Activated CD8-positive, alpha-beta T cell treated with anti-CD3 and anti-CD28 coated beads for 36 hours (primary cell): ENCODE measurements at regions not wholly inside any gene's neighbourhood (a gene's known extent, or its start where the extent isn't known, plus 50 kb on each side); places are given as distances from the start of the nearest gene placed in this dataset.
A peak's percentile ranks its signal among the peaks of the same experiment; 100 is the strongest.

Source experiments
- ATAC-seq: fragments of 200-7000 bp; cut with Tn5 transposase; one replicate; pipeline ENCODE4 v1.10.0; 2021; ENCODE audit warnings: mild to moderate bottlenecking, moderate library complexity
- CTCF ChIA-PET: fragments of 350-600 bp; sonication (Branson Sonifier 250); formaldehyde crosslinking; loops from one replicate; lab custom pipeline; 2021; ENCODE audit warnings: antibody characterized with exemption; lab: Charles Lee
- POLR2A ChIA-PET: fragments of 350-600 bp; sonication (Branson Sonifier 250); formaldehyde crosslinking; loops from one replicate; lab custom pipeline; 2021; ENCODE audit warnings: antibody characterized with exemption; lab: Charles Lee
- DNase-seq: peaks from one replicate; pipeline ENCODE4 v3.0.0-alpha.2; 2020
- H3K27ac Mint-ChIP-seq: one replicate; pipeline ENCODE4 v1.8.0; 2021; ENCODE audit warnings: mild to moderate bottlenecking, mixed read lengths
- H3K27me3 Mint-ChIP-seq: one replicate; pipeline ENCODE4 v1.8.0; 2021; ENCODE audit warnings: mixed read lengths
- H3K36me3 Mint-ChIP-seq: one replicate; pipeline ENCODE4 v1.8.0; 2021; ENCODE audit warnings: low read depth, mixed read lengths
- H3K4me1 Mint-ChIP-seq: one replicate; pipeline ENCODE4 v1.8.0; 2021; ENCODE audit warnings: low read depth, mixed read lengths
- H3K4me3 Mint-ChIP-seq: one replicate; pipeline ENCODE4 v1.8.0; 2021; ENCODE audit warnings: mild to moderate bottlenecking, moderate library complexity, mixed read lengths
- H3K9me3 Mint-ChIP-seq: one replicate; pipeline ENCODE4 v1.8.0; 2021; ENCODE audit warnings: mixed read lengths
- CTCF ChIP-seq: fragments of 200-600 bp; IDR thresholded peaks from one replicate; pipeline ENCODE4 v1.8.0; 2022; ENCODE audit warnings: antibody characterized with exemption, mild to moderate bottlenecking
- intact Hi-C: fragments of 100-400 bp; cut with micrococcal nuclease; formaldehyde crosslinking; loops from one replicate; pipeline ENCODE4 v1.10.0; 2022

- ChIA-PET POLR2A (no interaction called here), CTCF (interaction anchor here (0.8 to 2.1 kb wide), 2 partner anchors 77 to 79 kb away, joined by 3 to 6 read pairs; no protein-coding TSS in a partner anchor)
- intact Hi-C loops = no loop called here
- peak; percentile 71 for ATAC-seq
- Mint-ChIP-seq H3K4me3 (no peak overlapping the region), H3K36me3 (peaks cover 5% of the 10 kb centered on the region), H3K27me3 (peaks cover 33% of the 10 kb centered on the region), H3K27ac (peak overlapping the region; percentile 7), H3K4me1 (peaks cover 13% of the 10 kb centered on the region), H3K9me3 (peaks cover 12% of the 10 kb centered on the region)
- TF ChIP-seq CTCF = no peak
- DNase-seq = peak; percentile 69
These were observed 155.5 kb upstream of the RGS6 start for GRCh38 chr14:71776471-71777360.

GRCh38 chr14:71780075-71780474, 152.2 kb upstream of the RGS6 start:
- CTCF ChIA-PET = interaction anchor here (1.1 to 2.3 kb wide), 2 partner anchors 27 to 74 kb away, joined by 3 to 8 read pairs; no protein-coding TSS in a partner anchor

DNA sequence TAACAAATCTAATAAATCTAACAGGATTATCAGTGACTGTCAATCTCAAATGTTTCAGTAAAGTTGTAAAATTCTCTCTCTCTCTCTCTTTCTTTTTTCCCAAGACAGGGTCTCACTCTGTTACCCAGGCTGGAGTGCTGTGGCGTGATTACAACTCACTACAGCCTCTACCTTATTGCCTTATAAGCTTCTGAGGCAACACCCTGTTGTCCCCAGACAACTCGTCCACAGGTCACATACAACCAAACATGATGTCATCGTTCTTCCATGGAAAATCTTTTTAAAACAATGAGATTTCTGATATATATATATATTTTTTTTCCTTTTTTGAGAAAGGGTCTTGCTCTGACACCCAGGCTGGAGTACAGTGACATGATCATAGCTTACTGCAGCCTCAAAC, 151.4 kb upstream of the RGS6 start:
- ChIA-PET CTCF (interaction anchor here (1.1 to 2.3 kb wide), 2 partner anchors 27 to 74 kb away, joined by 3 to 8 read pairs; no protein-coding TSS in a partner anchor), POLR2A (interaction anchor here (0.6 to 0.7 kb wide), 2 partner anchors 132 to 626 kb away, joined by 3 read pairs; no protein-coding TSS in a partner anchor)
- no peak overlapping the region for H3K4me3 Mint-ChIP-seq
- ATAC-seq = no peak
- H3K27me3 Mint-ChIP-seq = peaks cover 16% of the 10 kb centered on the region
- DNase-seq = no peak
- no peak for TF ChIP-seq CTCF
- no peaks in the 10 kb centered on the region for H3K36me3 Mint-ChIP-seq
- H3K9me3 Mint-ChIP-seq = no peaks in the 10 kb centered on the region
- peaks cover 13% of the 10 kb centered on the region for H3K4me1 Mint-ChIP-seq
- no peak overlapping the region for H3K27ac Mint-ChIP-seq
- intact Hi-C loops = no loop called here

More at GRCh38 chr14:71780075-71780474, 152.2 kb upstream of the RGS6 start:
- no peaks in the 10 kb centered on the region for H3K36me3 Mint-ChIP-seq
- intact Hi-C loops = no loop called here
- peaks cover 23% of the 10 kb centered on the region for H3K27me3 Mint-ChIP-seq
- no peak overlapping the region for H3K27ac Mint-ChIP-seq
- no peak for ATAC-seq
- POLR2A ChIA-PET = interaction anchor here (0.6 kb wide), 1 partner anchor 10 kb away, joined by 3 read pairs; no protein-coding TSS in a partner anchor
- peaks cover 13% of the 10 kb centered on the region for H3K4me1 Mint-ChIP-seq
- TF ChIP-seq CTCF = no peak
- DNase-seq = no peak
- no peak overlapping the region for H3K4me3 Mint-ChIP-seq
- H3K9me3 Mint-ChIP-seq = no peaks in the 10 kb centered on the region

- no peak overlapping the region for H3K4me3 Mint-ChIP-seq
- no peak for DNase-seq
- ChIA-PET POLR2A (no interaction called here), CTCF (no interaction called here)
- H3K27me3 Mint-ChIP-seq = peaks cover 8% of the 10 kb centered on the region
- no peaks in the 10 kb centered on the region for H3K4me1 Mint-ChIP-seq
- no peak overlapping the region for H3K27ac Mint-ChIP-seq
- ATAC-seq = no peak
- no peaks in the 10 kb centered on the region for H3K9me3 Mint-ChIP-seq
- TF ChIP-seq CTCF = no peak
- H3K36me3 Mint-ChIP-seq = no peaks in the 10 kb centered on the region
- intact Hi-C loops = no loop called here
These were observed 149.1 kb upstream of the RGS6 start for GRCh38 chr14:71783088-71783487.

GRCh38 chr14:71783786-71784185, 148.4 kb upstream of the RGS6 start:
- ChIA-PET CTCF (interaction anchor here (1.5 kb wide), 1 partner anchor 15 kb away, joined by 3 read pairs; no protein-coding TSS in a partner anchor), POLR2A (no interaction called here)
- Mint-ChIP-seq H3K27ac (no peak overlapping the region), H3K27me3 (peaks cover 7% of the 10 kb centered on the region), H3K4me1 (no peaks in the 10 kb centered on the region), H3K36me3 (no peaks in the 10 kb centered on the region), H3K4me3 (no peak overlapping the region), H3K9me3 (no peaks in the 10 kb centered on the region)
- no peak for ATAC-seq
- no peak for DNase-seq
- TF ChIP-seq CTCF = no peak
- intact Hi-C loops = no loop called here
